Epithelial cell of esophagus (primary cell): ENCODE measurements at regions not wholly inside any gene's neighbourhood (a gene's known extent, or its start where the extent isn't known, plus 50 kb on each side); places are given as distances from the start of the nearest gene placed in this dataset.
A peak's percentile ranks its signal among the peaks of the same experiment; 100 is the strongest.
"Not testable (repeated sequence)": the region's sequence is repeated elsewhere in the genome, so short reads cannot be mapped to it uniquely, and the experiment has no call there.

Experiments
- DNase-seq: peaks from one replicate; pipeline ENCODE4 v3.0.0; 2010; ENCODE audit warnings: low read depth
- H3K4me3 ChIP-seq: 2 replicates; pipeline ENCODE4 v1.5.1; 2011; ENCODE audit warnings: mild to moderate bottlenecking, low read length, control low read depth

DNA sequence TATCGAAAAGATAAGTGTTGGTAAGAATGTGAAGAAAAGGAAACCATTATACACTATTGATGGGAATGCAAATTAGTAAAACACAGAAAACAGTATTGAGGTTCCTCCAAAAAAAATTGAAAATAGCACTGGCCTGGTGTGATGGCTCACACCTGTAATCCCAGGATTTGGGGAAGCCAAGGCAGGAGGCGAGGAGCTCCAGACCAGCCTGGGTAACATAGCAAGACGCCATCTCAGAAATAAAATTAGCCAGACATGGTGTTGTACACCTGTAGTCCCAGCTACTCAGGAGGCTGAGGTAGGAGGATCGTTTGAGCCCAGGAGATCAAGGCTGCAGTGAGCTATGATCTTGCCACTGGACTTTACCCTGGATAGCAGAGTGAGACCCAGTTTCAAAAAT lies 5303.4 kb upstream of the TPTE start:
- not testable (repeated sequence) for DNase-seq

DNA sequence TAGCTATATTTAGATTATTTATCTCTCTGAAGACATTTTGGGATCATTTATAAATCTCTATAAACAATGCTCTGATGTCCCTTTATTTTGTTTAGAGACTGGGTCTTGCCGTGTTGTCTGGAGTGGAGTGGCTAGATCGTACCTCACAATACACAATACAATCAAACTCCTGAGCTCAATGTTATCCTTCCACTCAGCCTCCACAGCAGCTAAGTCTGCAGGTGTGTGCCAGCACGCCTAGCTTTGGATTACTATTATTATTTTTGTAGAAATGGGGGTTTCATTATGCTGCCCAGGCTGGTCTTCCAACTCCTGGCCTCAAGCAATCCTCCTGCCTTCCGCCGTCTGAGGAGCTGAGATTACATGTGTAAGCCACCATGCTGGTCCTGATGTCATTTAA lies 5301.4 kb upstream of the TPTE start:
- DNase-seq, H3K4me3 ChIP-seq: not testable (repeated sequence)

More for the DNA sequence above, 5303.4 kb upstream of the TPTE start:
- H3K4me3 ChIP-seq: not testable (repeated sequence)

DNA sequence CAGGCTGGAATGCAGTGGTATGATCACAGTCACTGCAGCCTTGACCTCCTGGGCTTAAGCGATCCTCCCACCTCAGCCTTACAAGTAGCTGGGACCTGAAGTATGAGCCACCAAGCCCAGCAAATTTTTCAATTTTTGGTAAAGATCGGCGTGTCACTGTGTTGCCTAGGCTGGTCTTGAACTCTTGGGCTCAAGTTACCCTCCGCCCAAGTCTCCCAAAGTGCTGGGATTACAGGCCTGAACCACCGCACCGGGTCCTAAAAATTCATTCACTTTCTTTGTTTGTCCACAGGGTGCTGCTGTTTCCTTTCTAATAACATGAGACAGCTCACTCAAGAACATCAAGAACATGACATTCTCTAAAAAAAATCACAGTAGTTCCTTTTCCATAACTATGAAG lies 5300.9 kb upstream of the TPTE start:
- peak; percentile 18 for DNase-seq
- H3K4me3 ChIP-seq: not testable (repeated sequence)

DNA sequence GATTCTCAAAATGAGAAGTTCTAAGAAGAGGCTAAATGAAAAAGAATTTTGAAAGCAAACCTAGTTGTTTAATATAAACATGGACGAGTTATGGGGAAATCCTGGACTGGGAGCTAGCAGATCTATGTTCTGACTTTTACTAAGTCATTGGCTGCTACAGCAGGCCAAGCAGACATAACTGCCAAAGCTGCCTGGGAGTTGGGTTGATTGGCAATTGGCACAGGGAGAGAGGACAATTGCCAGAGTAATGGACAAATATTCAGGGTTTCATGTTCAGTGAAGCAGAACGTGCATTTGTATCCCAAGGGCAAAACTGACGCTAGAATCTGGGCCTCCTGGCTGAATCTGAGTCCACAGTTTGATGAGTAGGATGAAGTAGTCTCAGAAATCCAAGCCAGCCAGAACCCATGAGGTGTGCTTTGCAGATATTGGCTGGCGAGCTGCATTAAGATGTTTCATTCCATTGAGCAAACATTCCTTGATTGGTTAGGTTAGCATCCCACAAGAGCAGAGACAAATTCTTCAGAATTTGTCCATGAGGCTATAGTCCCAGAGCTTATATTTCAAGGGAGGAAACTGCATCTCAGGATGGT lies 5299.8 kb upstream of the TPTE start:
- H3K4me3 ChIP-seq, DNase-seq: not testable (repeated sequence)

DNA sequence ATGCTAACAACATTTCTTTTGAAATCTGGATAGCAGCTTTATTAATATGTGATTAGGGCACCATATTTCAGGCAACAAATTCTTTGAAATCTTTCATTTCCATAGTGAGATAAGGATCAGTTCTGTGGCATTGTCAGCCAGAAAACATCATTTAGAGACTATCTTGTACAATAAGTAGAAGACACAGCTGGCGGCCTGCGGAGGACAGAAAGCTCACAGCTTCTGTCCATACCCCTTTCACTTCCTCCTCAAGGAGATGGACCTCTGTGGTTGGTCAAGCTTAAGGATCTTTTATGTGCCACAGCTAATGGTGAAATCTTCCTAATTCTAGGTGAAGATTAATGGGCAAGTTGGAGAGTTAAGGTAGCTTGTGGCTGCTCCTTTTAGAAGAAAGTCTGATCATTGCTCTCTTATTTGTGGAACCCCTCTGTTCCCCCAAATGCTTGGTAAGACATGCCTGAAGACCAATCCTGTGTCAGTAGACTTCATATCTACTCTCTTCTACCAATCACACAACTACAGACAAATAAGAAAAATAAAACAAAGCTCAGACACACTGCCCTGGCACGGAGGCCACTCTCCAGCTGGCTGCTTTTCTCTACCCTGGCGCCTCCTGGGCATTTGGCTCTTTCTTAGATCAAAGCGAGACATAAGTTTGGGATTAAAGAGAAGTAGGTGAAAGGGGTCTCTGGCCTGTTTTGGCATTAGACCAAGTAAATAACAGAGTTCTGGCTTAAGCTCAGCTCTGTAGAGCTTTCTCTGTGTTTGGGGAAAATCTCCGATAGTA lies 5298.2 kb upstream of the TPTE start:
- not testable (repeated sequence) for H3K4me3 ChIP-seq, DNase-seq

DNA sequence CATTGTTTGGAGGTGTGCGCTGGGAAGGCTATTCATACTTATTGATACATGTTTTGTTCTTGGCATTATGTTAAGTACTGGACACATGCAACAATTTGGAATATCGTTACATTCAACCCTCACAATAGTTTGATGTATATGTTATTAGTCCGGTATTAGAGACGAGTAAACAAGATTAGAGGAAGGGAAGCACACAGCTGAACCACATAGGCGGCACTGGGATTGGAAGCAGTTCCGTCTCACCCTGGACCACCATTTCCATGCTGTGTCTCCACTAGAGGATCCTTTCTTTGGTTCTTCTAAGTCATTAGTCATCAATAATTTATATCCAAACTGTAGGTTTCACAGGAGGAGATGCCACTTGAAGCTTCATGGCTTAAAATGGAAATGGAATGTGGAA lies 5297.2 kb upstream of the TPTE start:
- not testable (repeated sequence) for DNase-seq, H3K4me3 ChIP-seq

DNA sequence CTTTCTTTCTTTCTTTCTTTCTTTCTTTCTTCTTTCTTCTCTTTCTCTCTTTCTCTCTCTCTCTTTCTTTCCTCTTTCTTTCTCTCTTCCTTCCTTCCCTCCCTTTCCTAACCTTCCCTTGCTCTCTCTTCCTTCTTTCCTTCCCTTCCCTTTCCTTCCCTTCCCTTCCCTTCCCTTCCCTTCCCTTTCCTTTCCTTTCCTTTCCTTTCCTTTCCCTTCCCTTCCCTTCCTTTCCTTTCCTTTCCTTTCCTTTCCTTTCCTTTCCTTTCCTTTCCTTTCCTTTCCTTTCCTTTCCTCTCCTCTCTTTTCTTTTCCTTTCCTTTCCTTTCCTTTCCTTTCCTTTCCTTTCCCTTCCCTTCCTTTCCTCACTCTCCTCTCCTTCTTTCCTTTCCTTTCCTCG lies 5294.1 kb upstream of the TPTE start:
- H3K4me3 ChIP-seq, DNase-seq: not testable (repeated sequence)

DNA sequence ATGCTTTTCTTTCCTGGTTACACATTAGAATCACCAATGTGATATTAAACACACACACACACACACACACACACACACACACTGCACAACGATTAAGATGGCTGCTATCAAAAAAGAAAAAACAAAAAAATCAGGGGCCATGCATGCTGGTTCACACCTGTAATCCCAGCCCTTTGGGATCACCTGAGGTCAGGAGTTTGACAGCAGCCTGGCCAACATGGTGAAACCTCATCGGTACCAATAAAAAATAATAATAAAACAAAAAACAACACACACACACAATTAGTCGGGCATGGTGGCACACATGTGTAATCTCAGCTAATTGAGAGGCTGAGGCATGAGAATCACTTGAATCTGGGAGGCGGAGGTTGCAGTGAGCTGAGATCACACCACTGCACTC lies 5290.8 kb upstream of the TPTE start:
- H3K4me3 ChIP-seq, DNase-seq: not testable (repeated sequence)

DNA sequence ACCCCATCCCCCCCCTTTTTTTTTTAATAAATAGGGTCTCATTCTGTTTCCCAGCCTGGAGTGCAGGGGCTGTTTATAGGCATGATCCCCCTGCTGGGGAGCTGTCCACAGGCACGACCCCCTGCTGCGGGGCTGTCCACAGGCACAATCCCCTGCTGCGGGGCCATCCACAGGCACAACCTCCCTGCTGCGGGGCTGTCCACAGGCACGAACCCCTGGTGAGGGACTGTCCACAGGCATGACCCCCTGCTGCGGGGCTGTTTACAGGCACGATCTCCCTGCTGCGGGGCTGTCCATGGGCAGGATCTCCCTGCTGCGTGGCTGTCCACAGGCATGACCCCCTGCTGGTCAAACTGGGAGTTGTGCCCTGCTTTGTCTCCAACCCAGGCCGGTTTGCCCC lies 5290.1 kb upstream of the TPTE start:
- not testable (repeated sequence) for H3K4me3 ChIP-seq, DNase-seq

DNA sequence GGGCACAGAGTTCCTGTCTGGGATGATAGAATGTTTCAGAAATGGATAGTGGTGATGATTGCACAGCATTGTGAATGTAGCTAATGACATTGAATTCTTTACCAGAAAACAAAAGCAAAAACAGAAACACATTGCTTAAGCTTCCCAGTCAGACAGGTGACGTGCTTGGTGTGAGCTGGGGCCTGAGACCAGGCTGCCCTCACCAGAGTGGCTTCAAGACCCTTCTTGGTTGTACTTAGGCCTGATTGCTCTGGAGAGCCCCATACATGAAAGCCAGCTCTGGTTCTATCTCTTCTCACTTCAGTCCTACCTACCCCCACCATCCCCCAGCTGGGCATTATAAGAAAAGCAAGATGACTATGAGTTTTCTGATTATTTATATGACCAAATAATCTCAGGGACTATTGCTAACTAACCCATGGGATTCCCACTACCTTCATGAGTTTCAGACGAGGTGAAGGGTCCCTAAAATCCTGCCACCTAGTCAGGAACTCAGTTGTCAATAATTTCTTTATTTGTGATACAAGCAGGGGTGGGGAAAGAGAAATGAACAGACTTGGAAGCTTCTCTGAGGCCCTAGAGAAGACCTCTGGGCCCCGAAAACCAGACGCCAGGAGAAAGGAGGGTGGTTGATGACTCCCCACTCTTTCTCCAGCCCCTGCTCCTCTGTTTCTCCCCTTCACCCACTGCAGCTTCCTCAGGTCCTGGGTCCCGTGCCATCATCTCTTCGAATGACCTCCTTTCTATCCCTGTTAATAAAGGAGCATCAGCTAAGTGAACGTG lies 5289.0 kb upstream of the TPTE start:
- not testable (repeated sequence) for DNase-seq, H3K4me3 ChIP-seq

DNA sequence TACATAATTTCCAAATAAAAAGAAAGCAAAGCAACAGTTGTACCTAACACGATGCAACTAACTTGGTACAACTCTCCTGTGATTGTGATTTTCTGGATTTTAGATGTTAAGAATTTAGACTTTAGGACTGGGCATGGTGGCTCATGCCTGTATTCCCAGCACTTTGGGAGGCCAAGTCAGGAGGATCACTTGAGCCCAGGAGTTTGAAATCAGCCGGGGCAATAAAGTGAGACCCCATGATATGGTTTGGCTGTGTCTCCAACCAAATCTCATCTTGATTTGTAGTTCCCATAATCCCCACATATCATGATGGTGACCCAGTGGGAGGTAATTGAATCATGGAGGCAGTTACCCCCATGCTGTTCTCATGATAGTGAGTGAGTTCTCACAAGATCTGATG lies 5285.6 kb upstream of the TPTE start:
- H3K4me3 ChIP-seq, DNase-seq: not testable (repeated sequence)

DNA sequence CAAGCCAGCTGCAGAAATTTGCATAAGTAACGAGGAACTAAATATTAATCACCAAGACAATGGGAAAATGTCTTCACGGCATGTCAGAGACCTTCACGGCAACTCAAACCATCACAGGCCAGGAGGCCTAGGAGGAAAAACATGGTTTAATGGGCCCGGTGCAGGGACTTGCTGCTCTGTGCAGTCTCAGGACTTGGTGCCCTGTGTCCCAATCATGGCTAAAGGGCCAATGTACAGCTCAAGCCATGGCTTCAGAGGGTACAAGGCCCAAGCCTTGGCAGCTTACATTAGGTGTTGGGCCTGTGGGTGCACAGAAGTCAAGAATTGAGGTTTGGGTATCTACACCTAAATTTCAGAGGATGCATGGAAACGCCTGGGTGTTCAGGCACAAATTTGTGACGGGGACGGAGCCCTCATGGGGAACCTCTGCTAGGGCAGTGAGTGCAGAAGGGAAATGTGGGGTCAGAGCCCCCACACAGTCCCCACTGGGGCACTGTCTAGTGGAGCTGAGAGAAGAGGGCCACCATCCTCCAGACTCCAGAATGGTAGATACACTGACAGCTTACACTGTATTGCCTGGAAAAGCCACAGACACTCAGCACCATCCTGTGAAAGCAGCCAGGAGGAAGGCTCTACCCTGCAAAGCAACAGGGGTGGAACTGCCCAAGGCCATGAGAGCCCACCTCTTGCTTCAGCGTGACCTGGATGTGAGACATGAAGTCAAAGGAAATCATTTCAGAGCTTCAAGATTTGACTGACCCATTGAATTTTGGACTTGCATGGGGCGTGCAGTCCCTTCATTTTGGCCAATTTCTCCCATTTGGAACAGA lies 5284.3 kb upstream of the TPTE start:
- not testable (repeated sequence) for H3K4me3 ChIP-seq, DNase-seq

DNA sequence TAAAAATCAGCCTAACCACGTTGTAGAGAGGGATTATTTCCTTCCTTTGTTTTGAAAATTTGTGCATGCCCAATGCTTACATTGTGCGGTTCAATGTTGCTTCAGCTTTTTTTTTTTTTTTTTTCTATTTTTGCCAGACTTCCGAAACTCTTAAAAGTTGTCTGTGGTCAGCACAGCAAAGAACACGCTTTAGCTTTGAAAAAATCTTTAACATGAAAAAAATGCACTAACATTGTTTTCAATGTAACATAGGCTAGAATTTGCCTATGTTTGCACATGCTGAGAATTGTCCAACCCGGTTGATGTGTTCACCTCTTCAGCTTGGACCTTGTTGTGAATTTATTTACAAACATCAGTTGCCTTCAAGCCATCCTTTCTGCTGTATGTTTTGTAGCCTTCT lies 5280.9 kb upstream of the TPTE start:
- H3K4me3 ChIP-seq, DNase-seq: not testable (repeated sequence)

DNA sequence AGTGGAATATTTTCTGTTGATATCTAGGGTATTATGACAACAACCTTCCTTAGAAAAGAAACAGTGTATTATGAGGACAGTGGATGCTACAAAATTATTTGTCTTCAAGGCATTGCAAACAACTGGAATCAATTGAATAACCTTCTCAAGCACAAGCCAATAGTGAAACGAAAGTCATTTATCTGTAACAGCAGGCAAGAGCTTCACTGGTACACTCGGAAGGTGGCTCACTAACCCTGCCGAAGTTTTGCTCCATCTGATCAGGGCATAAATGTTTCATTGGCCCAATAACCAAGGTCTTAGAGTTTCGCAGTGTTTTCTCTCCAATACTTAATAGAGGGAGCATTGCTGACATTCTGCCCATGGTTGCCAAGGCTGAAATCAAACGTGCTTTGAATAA lies 5278.7 kb upstream of the TPTE start:
- not testable (repeated sequence) for H3K4me3 ChIP-seq, DNase-seq

DNA sequence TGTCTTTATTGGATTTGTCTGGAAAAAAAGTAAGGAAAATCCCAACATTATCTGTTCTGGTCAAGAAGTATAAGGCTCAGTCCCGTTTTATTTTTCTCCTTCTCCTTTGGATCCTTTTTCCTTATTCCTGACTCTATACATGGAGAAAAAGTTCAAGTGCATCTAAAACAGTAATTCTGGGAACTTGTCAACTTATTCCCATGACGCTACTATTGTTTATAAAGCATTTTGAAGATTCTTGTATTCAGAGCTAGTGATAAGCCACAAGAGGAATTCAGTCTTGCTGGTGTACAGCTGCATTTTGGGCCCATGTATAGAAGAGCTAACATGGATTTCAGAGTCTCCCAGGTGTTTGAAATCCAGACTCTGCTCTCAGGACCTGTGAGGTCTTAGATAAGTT lies 5278.1 kb upstream of the TPTE start:
- not testable (repeated sequence) for DNase-seq, H3K4me3 ChIP-seq

DNA sequence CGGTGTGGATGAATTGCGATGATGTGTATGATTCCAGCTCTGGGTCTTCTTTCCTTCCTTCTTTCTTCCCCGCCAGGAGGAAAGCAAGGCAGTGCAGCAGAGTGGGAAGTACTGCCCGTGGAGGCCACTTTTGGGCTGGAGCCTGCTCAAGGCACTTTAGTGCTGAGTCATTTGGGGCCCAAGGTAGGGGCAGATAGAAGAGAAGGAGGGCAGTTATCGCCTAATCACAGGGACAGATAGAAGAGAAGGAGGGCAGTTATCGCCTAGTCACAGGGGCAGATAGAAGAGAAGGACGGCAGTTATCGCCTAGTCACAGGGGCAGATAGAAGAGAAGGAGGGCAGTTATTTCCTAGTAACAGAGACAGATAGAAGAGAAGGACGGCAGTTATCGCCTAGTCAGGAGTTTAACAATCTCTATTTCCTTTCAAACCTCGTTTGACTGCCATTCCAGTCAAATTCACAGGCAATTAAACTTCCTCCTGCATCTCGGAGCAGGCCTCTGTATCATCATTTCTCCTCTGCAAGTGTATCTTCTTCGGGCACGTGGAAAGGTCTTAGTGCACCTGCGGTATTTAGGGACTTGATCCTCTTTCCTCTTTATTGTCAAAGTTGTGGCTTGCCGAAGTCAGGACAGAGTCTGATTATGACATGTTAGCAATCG lies 5277.5 kb upstream of the TPTE start:
- not testable (repeated sequence) for DNase-seq, H3K4me3 ChIP-seq

DNA sequence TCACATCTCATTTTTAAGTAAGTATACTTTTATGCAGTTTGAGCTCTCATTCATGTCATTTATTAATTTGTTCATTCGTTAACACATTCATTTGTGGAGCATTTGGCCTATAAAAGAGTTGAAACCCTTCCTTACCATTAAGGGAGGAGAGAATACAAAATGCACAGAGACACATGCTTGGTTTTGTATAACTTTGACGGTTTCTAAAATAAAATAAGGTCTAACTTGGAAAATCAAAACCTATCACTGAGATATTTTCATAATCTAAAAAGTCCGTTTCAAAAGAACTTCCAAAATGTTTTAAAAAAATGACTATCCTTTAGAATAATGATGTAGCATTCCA lies 5277.0 kb upstream of the TPTE start:
- DNase-seq, H3K4me3 ChIP-seq: not testable (repeated sequence)

DNA sequence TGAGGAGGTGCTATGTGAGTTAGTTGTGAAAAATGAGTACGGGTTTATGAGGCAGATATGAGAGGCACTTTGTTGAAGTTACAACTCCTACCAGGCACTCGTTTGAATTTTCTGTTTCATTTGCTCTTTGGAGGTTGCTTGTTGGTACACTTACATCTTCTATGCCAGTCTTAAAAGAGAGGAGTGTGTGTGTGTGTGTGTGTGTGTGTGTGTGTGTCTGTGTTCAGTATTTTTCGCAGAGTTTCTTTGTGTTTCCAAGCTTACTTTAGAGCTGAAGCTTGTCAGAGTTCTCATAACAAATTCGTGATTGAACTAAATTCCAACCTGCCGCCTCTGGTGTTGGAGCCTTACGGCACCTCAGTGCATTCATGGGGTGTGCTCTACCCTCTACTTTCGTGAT lies 5276.4 kb upstream of the TPTE start:
- DNase-seq, H3K4me3 ChIP-seq: not testable (repeated sequence)

DNA sequence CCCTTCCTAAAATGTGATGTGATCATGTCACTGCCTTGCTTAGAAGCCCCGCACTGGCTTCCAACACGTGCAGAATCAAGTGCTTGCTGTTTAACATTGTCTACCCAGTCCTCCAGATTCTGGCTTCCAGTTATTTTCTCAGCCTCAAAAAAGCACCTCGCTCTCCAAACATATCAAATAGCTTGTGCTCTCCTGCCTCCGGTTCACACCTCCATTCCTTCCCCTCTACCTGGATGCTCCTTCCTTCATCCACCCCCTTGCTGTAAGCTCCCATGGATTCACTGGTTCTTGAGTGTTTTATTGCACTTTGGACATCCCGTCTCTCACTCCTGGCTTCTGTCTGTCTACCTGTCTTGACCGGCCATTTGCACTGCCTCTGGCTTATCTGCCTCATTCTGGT lies 5275.0 kb upstream of the TPTE start:
- DNase-seq: not testable (repeated sequence)

More for the DNA sequence above, 5275.0 kb upstream of the TPTE start:
- not testable (repeated sequence) for H3K4me3 ChIP-seq
